ENCODE measurements at regions not wholly inside any gene's neighbourhood (a gene's known extent, or its start where the extent isn't known, plus 50 kb on each side); places are given as distances from the start of the nearest gene placed in this dataset.

- TF ChIP-seq, protein P1, sequence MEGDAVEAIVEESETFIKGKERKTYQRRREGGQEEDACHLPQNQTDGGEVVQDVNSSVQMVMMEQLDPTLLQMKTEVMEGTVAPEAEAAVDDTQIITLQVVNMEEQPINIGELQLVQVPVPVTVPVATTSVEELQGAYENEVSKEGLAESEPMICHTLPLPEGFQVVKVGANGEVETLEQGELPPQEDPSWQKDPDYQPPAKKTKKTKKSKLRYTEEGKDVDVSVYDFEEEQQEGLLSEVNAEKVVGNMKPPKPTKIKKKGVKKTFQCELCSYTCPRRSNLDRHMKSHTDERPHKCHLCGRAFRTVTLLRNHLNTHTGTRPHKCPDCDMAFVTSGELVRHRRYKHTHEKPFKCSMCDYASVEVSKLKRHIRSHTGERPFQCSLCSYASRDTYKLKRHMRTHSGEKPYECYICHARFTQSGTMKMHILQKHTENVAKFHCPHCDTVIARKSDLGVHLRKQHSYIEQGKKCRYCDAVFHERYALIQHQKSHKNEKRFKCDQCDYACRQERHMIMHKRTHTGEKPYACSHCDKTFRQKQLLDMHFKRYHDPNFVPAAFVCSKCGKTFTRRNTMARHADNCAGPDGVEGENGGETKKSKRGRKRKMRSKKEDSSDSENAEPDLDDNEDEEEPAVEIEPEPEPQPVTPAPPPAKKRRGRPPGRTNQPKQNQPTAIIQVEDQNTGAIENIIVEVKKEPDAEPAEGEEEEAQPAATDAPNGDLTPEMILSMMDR (conservative IDR thresholded peaks at IDR 0.05 in 1 of 2, IDR thresholded peaks at IDR 0.05 in 1 of 2; ENCODE audit: extremely low read depth in 1 of 2, insufficient read depth in 1 of 2, low read depth in 1 of 2, low read length in 2 of 2), result no peak
- no peak for TF ChIP-seq EZH2 (IDR thresholded peaks at IDR 0.05; ENCODE audit: borderline replicate concordance, low read length)
Observed at GRCh38 chr7:155980841-155981240, 168.6 kb upstream of the SHH start.

All from mammary epithelial cell (primary cell).